Suprapubic skin (tissue), 4 donors: ENCODE measurements at regions not wholly inside any gene's neighbourhood (a gene's known extent, or its start where the extent isn't known, plus 50 kb on each side); places are given as distances from the start of the nearest gene placed in this dataset.

Experiments
- DNase-seq, 2 donors: peaks; one replicate each; pipeline ENCODE4 v3.0.0-alpha.2; 2019; ENCODE audit warnings: low spot score in 2 of 2
- H3K27ac ChIP-seq: fragments of 200-600 bp; sonication (generic); one replicate; pipeline ENCODE4 v1.5.1; 2019
- H3K27me3 ChIP-seq: fragments of 200-600 bp; sonication (generic); one replicate; pipeline ENCODE4 v1.5.1; 2019
- H3K36me3 ChIP-seq: fragments of 200-600 bp; sonication (generic); one replicate; pipeline ENCODE4 v1.5.1; 2019
- H3K4me1 ChIP-seq: fragments of 200-600 bp; sonication (generic); one replicate; pipeline ENCODE4 v1.5.1; 2019
- H3K4me3 ChIP-seq: fragments of 200-600 bp; sonication (generic); one replicate; pipeline ENCODE4 v1.5.1; 2019; ENCODE audit warnings: mild to moderate bottlenecking
- H3K9me3 ChIP-seq: fragments of 200-600 bp; sonication (generic); one replicate; pipeline ENCODE4 v1.5.1; 2019
- EP300 ChIP-seq: sonication (generic); formaldehyde crosslinking; IDR thresholded peaks from one replicate; pipeline ENCODE4 v1.6.1; 2017; ENCODE audit warnings: antibody characterized with exemption
- POLR2A ChIP-seq, 2 donors: fragments of 450-650 bp; IDR thresholded peaks; one replicate each; pipeline ENCODE4 v1.6.1; 2017; ENCODE audit warnings: antibody characterized with exemption in 2 of 2, mild to moderate bottlenecking in 2 of 2, moderate library complexity in 2 of 2
- POLR2AphosphoS5 ChIP-seq, 3 donors: sonication (generic); formaldehyde crosslinking; IDR thresholded peaks; one replicate each; pipeline ENCODE4 v1.6.1; 2017; ENCODE audit warnings: antibody characterized with exemption in 3 of 3
- WGBS: methylation state at CpG from one replicate; pipeline ENCODE4 v1.1.5; 2018; 5-methylcytosine and 5-hydroxymethylcytosine counted together
- TF ChIP-seq, protein P1 (sequence below), 2 donors: fragments of 200-600 bp in 1 of 2; fragments of 450-650 bp in 1 of 2; sonication (generic) in 1 of 2; IDR thresholded peaks; one replicate each; pipeline ENCODE4 v1.5.1; 2016 to 2019; ENCODE audit warnings: antibody characterized with exemption in 2 of 2, mild to moderate bottlenecking in 1 of 2, moderate library complexity in 1 of 2

DNA sequence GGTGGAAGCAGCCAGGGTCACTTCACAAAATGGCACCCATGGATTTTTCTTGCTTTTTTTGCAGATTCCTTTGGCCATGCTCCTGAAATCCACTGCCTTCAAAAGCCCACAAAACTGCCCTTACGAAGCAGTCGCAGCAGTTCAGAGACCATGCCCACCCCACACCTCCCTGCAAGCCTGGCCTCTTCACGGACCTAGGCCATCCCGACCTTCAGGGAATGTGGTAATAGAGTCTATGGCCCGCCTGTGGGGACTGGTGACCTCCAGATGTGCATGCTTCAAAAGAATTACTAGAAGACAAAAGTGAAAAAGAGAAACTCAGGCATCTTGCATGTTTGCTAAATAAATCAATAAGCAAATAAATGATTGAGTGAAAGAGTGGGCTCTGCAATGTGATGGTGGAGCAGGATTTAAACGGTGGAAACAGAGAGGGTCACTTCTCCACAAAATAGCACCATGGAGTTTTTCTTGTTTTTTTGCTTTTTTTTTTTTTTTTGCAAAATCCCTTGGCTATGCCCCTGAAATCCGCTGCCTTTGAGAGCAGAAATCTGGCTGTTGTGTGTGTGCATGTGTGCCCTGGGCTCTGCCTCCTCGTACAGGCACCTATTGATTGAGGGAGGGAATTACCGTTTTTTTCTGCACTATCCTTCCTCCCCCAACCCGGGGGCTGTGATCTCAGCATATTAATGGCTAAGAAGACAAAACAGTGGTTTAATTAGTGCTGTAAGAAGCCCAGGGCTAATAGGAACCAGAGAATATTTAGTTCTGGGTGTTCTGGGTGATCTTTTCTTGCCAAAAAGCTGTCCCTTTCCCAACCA, 107.4 kb downstream of the PXDC1 start:
- WGBS: 75% methylated on average over 10 of the region's 10 CpGs
- H3K27ac ChIP-seq: no peak overlapping the region
- no peaks in the 10 kb centered on the region for H3K36me3 ChIP-seq
- TF ChIP-seq, protein P1, sequence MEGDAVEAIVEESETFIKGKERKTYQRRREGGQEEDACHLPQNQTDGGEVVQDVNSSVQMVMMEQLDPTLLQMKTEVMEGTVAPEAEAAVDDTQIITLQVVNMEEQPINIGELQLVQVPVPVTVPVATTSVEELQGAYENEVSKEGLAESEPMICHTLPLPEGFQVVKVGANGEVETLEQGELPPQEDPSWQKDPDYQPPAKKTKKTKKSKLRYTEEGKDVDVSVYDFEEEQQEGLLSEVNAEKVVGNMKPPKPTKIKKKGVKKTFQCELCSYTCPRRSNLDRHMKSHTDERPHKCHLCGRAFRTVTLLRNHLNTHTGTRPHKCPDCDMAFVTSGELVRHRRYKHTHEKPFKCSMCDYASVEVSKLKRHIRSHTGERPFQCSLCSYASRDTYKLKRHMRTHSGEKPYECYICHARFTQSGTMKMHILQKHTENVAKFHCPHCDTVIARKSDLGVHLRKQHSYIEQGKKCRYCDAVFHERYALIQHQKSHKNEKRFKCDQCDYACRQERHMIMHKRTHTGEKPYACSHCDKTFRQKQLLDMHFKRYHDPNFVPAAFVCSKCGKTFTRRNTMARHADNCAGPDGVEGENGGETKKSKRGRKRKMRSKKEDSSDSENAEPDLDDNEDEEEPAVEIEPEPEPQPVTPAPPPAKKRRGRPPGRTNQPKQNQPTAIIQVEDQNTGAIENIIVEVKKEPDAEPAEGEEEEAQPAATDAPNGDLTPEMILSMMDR (IDR thresholded peaks at IDR 0.05): no peak
- TF ChIP-seq POLR2AphosphoS5 (IDR thresholded peaks at IDR 0.05) (no peak), POLR2A (IDR thresholded peaks at IDR 0.05) (no peak), EP300 (no peak)
- H3K4me1 ChIP-seq: peaks cover 2% of the 10 kb centered on the region
- peaks cover 3% of the 10 kb centered on the region for H3K27me3 ChIP-seq
- no peaks in the 10 kb centered on the region for H3K9me3 ChIP-seq
- H3K4me3 ChIP-seq: no peak overlapping the region
- no peak for DNase-seq

DNA sequence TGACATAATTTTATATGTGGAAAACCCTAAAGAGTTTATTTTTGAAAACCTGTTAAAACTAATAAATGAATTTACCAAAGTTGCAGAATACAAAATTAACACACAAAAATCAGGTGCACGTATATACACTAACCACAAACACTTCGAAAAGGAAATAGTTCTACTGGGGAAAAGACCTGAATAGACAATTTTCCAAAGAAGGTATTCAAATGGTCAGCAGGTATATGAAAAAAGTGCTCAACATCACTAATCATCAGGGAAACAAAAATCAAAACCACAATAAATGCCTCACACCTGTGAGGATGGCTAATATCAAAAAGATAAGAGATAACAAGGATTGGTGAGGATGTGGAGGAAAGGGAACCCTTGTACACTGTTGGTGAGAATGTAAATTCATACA, 110.6 kb downstream of the PXDC1 start:
- no peaks in the 10 kb centered on the region for H3K36me3 ChIP-seq
- TF ChIP-seq POLR2A (IDR thresholded peaks at IDR 0.05): no peak
- TF ChIP-seq POLR2AphosphoS5 (IDR thresholded peaks at IDR 0.05): no peak
- TF ChIP-seq, protein P1 (IDR thresholded peaks at IDR 0.05): no peak
- no peak for TF ChIP-seq EP300
- peaks cover 2% of the 10 kb centered on the region for H3K4me1 ChIP-seq
- no peaks in the 10 kb centered on the region for H3K9me3 ChIP-seq
- no peak overlapping the region for H3K27ac ChIP-seq
- WGBS: 88% methylated on average over 2 of the region's 2 CpGs
- H3K4me3 ChIP-seq: no peak overlapping the region
- DNase-seq: no peak
- H3K27me3 ChIP-seq: no peaks in the 10 kb centered on the region

GRCh38 chr6:3638662-3639061, 112.9 kb downstream of the PXDC1 start:
- WGBS: 81% methylated on average over 4 of the region's 4 CpGs
- Histone ChIP-seq H3K27me3 (no peaks in the 10 kb centered on the region), H3K4me1 (no peaks in the 10 kb centered on the region), H3K27ac (no peak overlapping the region), H3K9me3 (no peaks in the 10 kb centered on the region), H3K4me3 (no peak overlapping the region), H3K36me3 (no peaks in the 10 kb centered on the region)
- TF ChIP-seq POLR2A (IDR thresholded peaks at IDR 0.05) (no peak), POLR2AphosphoS5 (IDR thresholded peaks at IDR 0.05) (no peak), EP300 (no peak)
- TF ChIP-seq, protein P1 (IDR thresholded peaks at IDR 0.05): no peak
- no peak for DNase-seq

GRCh38 chr6:3636060-3636459, 115.5 kb downstream of the PXDC1 start:
- no peaks in the 10 kb centered on the region for H3K9me3 ChIP-seq
- no peak for DNase-seq
- 87% methylated on average over 8 of the region's 8 CpGs for WGBS
- H3K4me3 ChIP-seq: no peak overlapping the region
- no peaks in the 10 kb centered on the region for H3K36me3 ChIP-seq
- H3K4me1 ChIP-seq: no peaks in the 10 kb centered on the region
- no peak overlapping the region for H3K27ac ChIP-seq
- TF ChIP-seq POLR2A (IDR thresholded peaks at IDR 0.05) (no peak), POLR2AphosphoS5 (IDR thresholded peaks at IDR 0.05) (no peak), EP300 (no peak)
- TF ChIP-seq, protein P1 (IDR thresholded peaks at IDR 0.05): no peak
- H3K27me3 ChIP-seq: no peaks in the 10 kb centered on the region

GRCh38 chr6:3635482-3635881, 116.0 kb downstream of the PXDC1 start:
- H3K4me1 ChIP-seq: no peaks in the 10 kb centered on the region

More at GRCh38 chr6:3635482-3635881, 116.0 kb downstream of the PXDC1 start:
- no peaks in the 10 kb centered on the region for H3K36me3 ChIP-seq
- no peaks in the 10 kb centered on the region for H3K9me3 ChIP-seq
- DNase-seq: no peak
- TF ChIP-seq, protein P1 (IDR thresholded peaks at IDR 0.05): no peak
- no peak for TF ChIP-seq EP300
- H3K27ac ChIP-seq: no peak overlapping the region
- no peaks in the 10 kb centered on the region for H3K27me3 ChIP-seq
- H3K4me3 ChIP-seq: no peak overlapping the region
- WGBS: 61% methylated on average over 3 of the region's 4 CpGs
